8988T (cell line): ENCODE measurements at regions not wholly inside any gene's neighbourhood (a gene's known extent, or its start where the extent isn't known, plus 50 kb on each side); places are given as distances from the start of the nearest gene placed in this dataset.
"Not testable (repeated sequence)": the region's sequence is repeated elsewhere in the genome, so short reads cannot be mapped to it uniquely, and the experiment has no call there.

ENCODE experiments used
- DNase-seq: peaks from one replicate; pipeline ENCODE4 v3.0.0; 2011

GRCh38 chr5:18491349-18491748, 857.1 kb downstream of the TAF11L14 start:
- DNase-seq = no peak

GRCh38 chr5:18495157-18495556, 860.9 kb downstream of the TAF11L14 start:
- DNase-seq = no peak

- DNase-seq = no peak
Measured at GRCh38 chr5:18496041-18496440, 861.8 kb downstream of the TAF11L14 start.

GRCh38 chr5:18497089-18497488, 862.8 kb downstream of the TAF11L14 start:
- DNase-seq = no peak

- no peak for DNase-seq
Measured at GRCh38 chr5:18503797-18504328, 869.6 kb downstream of the TAF11L14 start.

- DNase-seq = no peak
Measured at GRCh38 chr5:18507114-18507513, 872.9 kb downstream of the TAF11L14 start.

- DNase-seq = no peak
Measured at GRCh38 chr5:18517641-18518380, 883.6 kb downstream of the TAF11L14 start.

GRCh38 chr5:18523380-18523779, 889.1 kb downstream of the TAF11L14 start:
- no peak for DNase-seq

GRCh38 chr5:18526792-18527405, 892.6 kb downstream of the TAF11L14 start:
- no peak for DNase-seq

- no peak for DNase-seq
Measured at GRCh38 chr5:18533137-18533536, 898.9 kb downstream of the TAF11L14 start.

GRCh38 chr5:18534119-18534518, 899.9 kb downstream of the TAF11L14 start:
- DNase-seq = no peak

- not testable (repeated sequence) for DNase-seq
Measured at GRCh38 chr5:18535753-18536152, 901.5 kb downstream of the TAF11L14 start.

GRCh38 chr5:18544421-18544820, 910.2 kb downstream of the TAF11L14 start:
- DNase-seq = no peak

GRCh38 chr5:18546591-18546990, 912.3 kb downstream of the TAF11L14 start:
- no peak for DNase-seq

GRCh38 chr5:18551716-18552115, 917.5 kb downstream of the TAF11L14 start:
- DNase-seq = no peak

GRCh38 chr5:18553269-18553668, 919.0 kb downstream of the TAF11L14 start:
- DNase-seq = peak; percentile 17

- DNase-seq = no peak
Measured at GRCh38 chr5:18560602-18561001, 926.3 kb downstream of the TAF11L14 start.

- DNase-seq = no peak
Measured at GRCh38 chr5:18563853-18564252, 929.6 kb downstream of the TAF11L14 start.

- no peak for DNase-seq
Measured at GRCh38 chr5:18566671-18567070, 932.4 kb downstream of the TAF11L14 start.

- no peak for DNase-seq
Measured at GRCh38 chr5:18576586-18576985, 942.3 kb downstream of the TAF11L14 start.

- DNase-seq = no peak
Measured at GRCh38 chr5:18601185-18601584, 966.9 kb downstream of the TAF11L14 start.

GRCh38 chr5:18602402-18602801, 968.1 kb downstream of the TAF11L14 start:
- no peak for DNase-seq

- no peak for DNase-seq
Measured at GRCh38 chr5:18605186-18605585, 970.9 kb downstream of the TAF11L14 start.

GRCh38 chr5:18607570-18607969, 973.3 kb downstream of the TAF11L14 start:
- no peak for DNase-seq
